Keratinocyte (primary cell): ENCODE measurements at regions not wholly inside any gene's neighbourhood (a gene's known extent, or its start where the extent isn't known, plus 50 kb on each side); places are given as distances from the start of the nearest gene placed in this dataset.

ENCODE experiments used
- CTCF ChIP-seq, 3 experiments: IDR thresholded peaks in 1 of 3; conservative IDR thresholded peaks in 1 of 3; optimal IDR thresholded peaks in 1 of 3; 2 replicates in 2 of 3; 3 replicates in 1 of 3; pipeline versions ENCODE3 to v1.5.1; 2011; ENCODE audit warnings: low read length in 3 of 3, mild to moderate bottlenecking in 3 of 3, moderate library complexity in 2 of 3, control low read depth in 1 of 3, inconsistent platforms in 1 of 3; ENCODE audit not compliant: insufficient read depth in 2 of 3; ENCODE audit errors: extremely low read depth in 1 of 3
- EZH2 ChIP-seq: IDR thresholded peaks from one replicate; pipeline ENCODE4 v1.6.1; 2012; ENCODE audit warnings: inconsistent platforms, mild to moderate bottlenecking, low read length, moderate library complexity

DNA sequence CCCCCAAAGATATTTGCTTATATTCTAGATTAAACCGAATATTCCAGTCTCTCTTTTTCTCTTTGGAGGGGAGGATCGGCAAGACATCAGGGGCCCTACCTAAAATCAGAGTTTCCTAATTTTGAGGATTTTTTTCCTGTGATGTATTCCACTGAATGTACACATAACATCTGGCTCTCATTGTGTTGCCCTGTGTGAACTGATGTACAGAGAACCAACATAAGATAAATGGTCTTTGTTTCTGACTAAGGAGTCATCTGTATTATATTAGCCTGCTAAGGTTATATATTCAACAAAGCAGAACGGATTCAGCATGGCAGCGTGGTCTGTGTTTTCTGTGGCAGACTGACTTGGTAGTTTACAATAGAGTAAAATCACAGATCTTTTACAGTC, 114.8 kb upstream of the NCAM2 start:
- TF ChIP-seq CTCF (optimal IDR thresholded peaks at IDR 0.05 in 1 of 3, IDR thresholded peaks at IDR 0.05 in 1 of 3, conservative IDR thresholded peaks at IDR 0.05 in 1 of 3; ENCODE audit: extremely low read depth in 1 of 3, insufficient read depth in 2 of 3, low read length in 3 of 3), result no peak
- TF ChIP-seq EZH2, result no peak
